HEK293 (cell line): ENCODE measurements at regions not wholly inside any gene's neighbourhood (a gene's known extent, or its start where the extent isn't known, plus 50 kb on each side); places are given as distances from the start of the nearest gene placed in this dataset.

Experiments used
- CTCF ChIA-PET: fragments of 350-600 bp; formaldehyde crosslinking; extraction: SDS; loops from one replicate; lab custom pipeline; 2021; ENCODE audit warnings: antibody characterized with exemption; lab: Yijun Ruan, JAX
- POLR2A ChIA-PET: fragments of 300-600 bp; formaldehyde crosslinking; extraction: SDS; loops from one replicate; lab custom pipeline; 2020; ENCODE audit warnings: antibody characterized with exemption, inconsistent platforms; lab: Yijun Ruan, JAX
- H3K27ac ChIP-seq: fragments of 200-500 bp; sonication (Bioruptor generic); 2 replicates; pipeline ENCODE4 v1.5.1; 2014; ENCODE audit warnings: low read depth, low read length, control low read depth, inconsistent platforms; ENCODE audit errors: extremely low read depth
- H3K36me3 ChIP-seq, 2 experiments: fragments of 200-500 bp in 1 of 2; sonication (Bioruptor generic) in 1 of 2; 1 replicate in 1 of 2; 2 replicates in 1 of 2; pipeline ENCODE4 v1.5.1; 2014 to 2017; ENCODE audit warnings: inconsistent platforms in 2 of 2, low read length in 2 of 2; ENCODE audit not compliant: control insufficient read depth in 2 of 2, insufficient read depth in 1 of 2
- H3K4me1 ChIP-seq: fragments of 200-500 bp; sonication (Bioruptor generic); 2 replicates; pipeline ENCODE4 v1.5.1; 2014; ENCODE audit warnings: mild to moderate bottlenecking, low read length, inconsistent platforms; ENCODE audit not compliant: control insufficient read depth, insufficient read depth
- H3K4me3 ChIP-seq: 2 replicates; pipeline ENCODE4 v1.5.1; 2011; ENCODE audit warnings: low read depth, mild to moderate bottlenecking, control low read depth, low read length, moderate library complexity
- H3K9me3 ChIP-seq: fragments of 200-500 bp; sonication (Bioruptor generic); 2 replicates; pipeline ENCODE4 v1.5.1; 2014; ENCODE audit warnings: low read depth, low read length, inconsistent platforms; ENCODE audit not compliant: control insufficient read depth, insufficient read depth
- AEBP2 ChIP-seq: fragments of 450-650 bp; formaldehyde crosslinking; IDR thresholded peaks from 2 replicates; pipeline ENCODE4 v1.5.1; 2016; ENCODE audit warnings: missing biosample characterization, missing genetic modification characterization, borderline replicate concordance
- ATF2 ChIP-seq: fragments of 450-650 bp; formaldehyde crosslinking; IDR thresholded peaks from 2 replicates; pipeline ENCODE4 v1.5.1; 2016; ENCODE audit warnings: missing biosample characterization, missing genetic modification characterization, low read depth
- BCL11A ChIP-seq: fragments of 450-650 bp; formaldehyde crosslinking; IDR thresholded peaks from 2 replicates; pipeline ENCODE4 v1.5.1; 2016; ENCODE audit warnings: low read depth, missing biosample characterization, missing genetic modification characterization
- BCL11B ChIP-seq: fragments of 450-650 bp; formaldehyde crosslinking; IDR thresholded peaks from 2 replicates; pipeline ENCODE4 v1.5.1; 2016; ENCODE audit warnings: low read depth, missing biosample characterization, missing genetic modification characterization
- RBAK ChIP-seq: fragments of 450-650 bp; formaldehyde crosslinking; IDR thresholded peaks from 2 replicates; pipeline ENCODE4 v1.5.1; 2016; ENCODE audit warnings: missing biosample characterization, missing genetic modification characterization
- YY1 ChIP-seq: fragments of 450-650 bp; formaldehyde crosslinking; IDR thresholded peaks from 2 replicates; pipeline ENCODE4 v1.5.1; 2018; ENCODE audit warnings: missing biosample characterization, missing genetic modification characterization
- ZBTB6 ChIP-seq: fragments of 450-650 bp; formaldehyde crosslinking; IDR thresholded peaks from 2 replicates; pipeline ENCODE4 v1.5.1; 2017; ENCODE audit warnings: missing biosample characterization, missing genetic modification characterization
- ZFHX2 ChIP-seq: fragments of 450-650 bp; formaldehyde crosslinking; conservative IDR thresholded peaks from 2 replicates; pipeline ENCODE4 v1.5.1; 2016; ENCODE audit warnings: missing biosample characterization, missing genetic modification characterization
- ZNF148 ChIP-seq: fragments of 450-650 bp; formaldehyde crosslinking; IDR thresholded peaks from 2 replicates; pipeline ENCODE4 v1.5.0; 2017; ENCODE audit warnings: missing biosample characterization, missing genetic modification characterization, borderline replicate concordance
- ZNF174 ChIP-seq: fragments of 450-650 bp; formaldehyde crosslinking; IDR thresholded peaks from 2 replicates; pipeline ENCODE4 v1.5.0; 2017; ENCODE audit warnings: missing biosample characterization, mild to moderate bottlenecking, missing genetic modification characterization
- ZNF302 ChIP-seq: fragments of 450-650 bp; formaldehyde crosslinking; IDR thresholded peaks from 2 replicates; pipeline ENCODE4 v1.5.1; 2016; ENCODE audit warnings: missing biosample characterization, missing genetic modification characterization, low read depth
- ZNF350 ChIP-seq: fragments of 450-650 bp; formaldehyde crosslinking; IDR thresholded peaks from 2 replicates; pipeline ENCODE4 v1.5.0; 2017; ENCODE audit warnings: missing biosample characterization, mild to moderate bottlenecking, missing genetic modification characterization
- ZNF362 ChIP-seq: fragments of 450-650 bp; formaldehyde crosslinking; IDR thresholded peaks from 2 replicates; pipeline ENCODE4 v1.5.1; 2016; ENCODE audit warnings: missing biosample characterization, missing genetic modification characterization
- ZNF521 ChIP-seq: fragments of 450-650 bp; formaldehyde crosslinking; IDR thresholded peaks from 2 replicates; pipeline ENCODE4 v1.5.1; 2017; ENCODE audit warnings: missing biosample characterization, mild to moderate bottlenecking, missing genetic modification characterization
- ZNF530 ChIP-seq: fragments of 450-650 bp; formaldehyde crosslinking; IDR thresholded peaks from 2 replicates; pipeline ENCODE4 v1.5.1; 2016; ENCODE audit warnings: low read depth, missing biosample characterization, missing genetic modification characterization
- ZNF549 ChIP-seq: fragments of 450-650 bp; IDR thresholded peaks from 2 replicates; pipeline ENCODE4 v1.5.1; 2018; ENCODE audit warnings: missing biosample characterization, missing genetic modification characterization, mild to moderate bottlenecking, inconsistent platforms, moderate library complexity
- ZNF664 ChIP-seq: fragments of 450-650 bp; formaldehyde crosslinking; IDR thresholded peaks from 2 replicates; pipeline ENCODE4 v1.5.1; 2016; ENCODE audit warnings: missing biosample characterization, missing genetic modification characterization
- ZNF791 ChIP-seq: fragments of 450-650 bp; formaldehyde crosslinking; IDR thresholded peaks from 2 replicates; pipeline ENCODE4 v1.5.1; 2016; ENCODE audit warnings: missing biosample characterization, missing genetic modification characterization
- ZNF830 ChIP-seq: fragments of 450-650 bp; IDR thresholded peaks from 2 replicates; pipeline ENCODE4 v1.5.0; 2018; ENCODE audit warnings: missing biosample characterization, missing genetic modification characterization, low read depth, mild to moderate bottlenecking, moderate library complexity
- ZSCAN16 ChIP-seq: fragments of 450-650 bp; formaldehyde crosslinking; IDR thresholded peaks from 2 replicates; pipeline ENCODE4 v1.5.1; 2016; ENCODE audit warnings: missing biosample characterization, missing genetic modification characterization
- ZXDB ChIP-seq: fragments of 450-650 bp; formaldehyde crosslinking; IDR thresholded peaks from 2 replicates; pipeline ENCODE4 v1.5.1; 2016; ENCODE audit warnings: missing biosample characterization, missing genetic modification characterization

- CTCF ChIA-PET, result no interaction called here
- Histone ChIP-seq H3K4me3 (no peak overlapping the region), H3K36me3 (no peaks in the 10 kb centered on the region), H3K27ac (no peak overlapping the region), H3K4me1 (no peaks in the 10 kb centered on the region), H3K9me3 (no peaks in the 10 kb centered on the region)
- POLR2A ChIA-PET, result no interaction called here
- TF ChIP-seq AEBP2 (no peak), ZNF530 (tag by site-specific recombination) (no peak), YY1 (no peak), ZNF549 (tag by site-specific recombination) (no peak), ZSCAN16 (no peak), ZNF521 (tag by site-specific recombination) (no peak), ZFHX2 (tag by site-specific recombination) (no peak), ZNF830 (no peak), ZNF350 (tag by site-specific recombination) (no peak), ZNF362 (tag by site-specific recombination) (no peak), BCL11B (tag by site-specific recombination) (no peak)
These were observed 305.6 kb downstream of the RPS24 start for GRCh38 chr10:78339251-78339650.

- TF ChIP-seq ATF2 (tag by site-specific recombination) (no peak), ZNF664 (tag by site-specific recombination) (no peak), ZBTB6 (no peak), BCL11A (tag by site-specific recombination) (no peak), ZNF350 (tag by site-specific recombination) (no peak), ZNF302 (tag by site-specific recombination) (no peak), ZXDB (tag by site-specific recombination) (no peak), ZNF174 (tag by site-specific recombination) (no peak), ZNF148 (tag by site-specific recombination) (no peak), ZNF791 (no peak), RBAK (tag by site-specific recombination) (no peak)
- ChIA-PET POLR2A (interaction anchor here (0.7 kb wide), 1 partner anchor 55 kb away, joined by 3 read pairs; no protein-coding TSS in a partner anchor), CTCF (no interaction called here)
- no peak overlapping the region for H3K27ac ChIP-seq
- no peaks in the 10 kb centered on the region for H3K36me3 ChIP-seq
- H3K4me3 ChIP-seq, result no peak overlapping the region
- no peaks in the 10 kb centered on the region for H3K4me1 ChIP-seq
- H3K9me3 ChIP-seq, result no peaks in the 10 kb centered on the region
These were observed 308.4 kb downstream of the RPS24 start for GRCh38 chr10:78341953-78342614.
